ENCODE measurements at regions not wholly inside any gene's neighbourhood (a gene's known extent, or its start where the extent isn't known, plus 50 kb on each side); places are given as distances from the start of the nearest gene placed in this dataset.

GRCh38 chr7:69256634-69257081, 341.6 kb upstream of the AUTS2 start:
- no peak overlapping the region for H3K4me3 ChIP-seq
- no peaks in the 10 kb centered on the region for H3K4me1 ChIP-seq (ENCODE audit: control insufficient read depth in 1 of 2, low read depth in 2 of 2)
- H3K27me3 ChIP-seq (replicated peaks; ENCODE audit: insufficient read depth), result no peaks in the 10 kb centered on the region
- H3K27ac ChIP-seq, result no peak overlapping the region
- ATAC-seq (ENCODE audit: insufficient number of reproducible peaks, low FRiP score, low read depth) (no peak), DNase-seq (ENCODE audit: low spot score) (peak; percentile 8)
- no peak for TF ChIP-seq CTCF (IDR thresholded peaks at IDR 0.05)
- no peaks in the 10 kb centered on the region for H3K36me3 ChIP-seq
- H3K9me3 ChIP-seq, result no peaks in the 10 kb centered on the region

- TF ChIP-seq CTCF (IDR thresholded peaks at IDR 0.05), result no peak
- Histone ChIP-seq H3K27me3 (replicated peaks; ENCODE audit: insufficient read depth) (no peaks in the 10 kb centered on the region), H3K4me1 (ENCODE audit: control insufficient read depth in 1 of 2, low read depth in 2 of 2) (no peaks in the 10 kb centered on the region), H3K9me3 (no peaks in the 10 kb centered on the region), H3K36me3 (no peaks in the 10 kb centered on the region), H3K4me3 (no peak overlapping the region), H3K27ac (no peak overlapping the region)
- DNase-seq (ENCODE audit: low spot score), result no peak
- ATAC-seq (ENCODE audit: insufficient number of reproducible peaks, low FRiP score, low read depth), result no peak
These were observed 340.7 kb upstream of the AUTS2 start for GRCh38 chr7:69257592-69257991.

- no peaks in the 10 kb centered on the region for H3K4me1 ChIP-seq (ENCODE audit: control insufficient read depth in 1 of 2, low read depth in 2 of 2)
- no peaks in the 10 kb centered on the region for H3K27me3 ChIP-seq (replicated peaks; ENCODE audit: insufficient read depth)
- H3K9me3 ChIP-seq, result no peaks in the 10 kb centered on the region
- TF ChIP-seq CTCF (IDR thresholded peaks at IDR 0.05), result no peak
- H3K4me3 ChIP-seq, result no peak overlapping the region
- H3K36me3 ChIP-seq, result no peaks in the 10 kb centered on the region
- no peak for DNase-seq (ENCODE audit: low spot score)
- no peak for ATAC-seq (ENCODE audit: insufficient number of reproducible peaks, low FRiP score, low read depth)
- no peak overlapping the region for H3K27ac ChIP-seq
These were observed 338.8 kb upstream of the AUTS2 start for GRCh38 chr7:69259445-69259844.

GRCh38 chr7:69260023-69260422, 338.3 kb upstream of the AUTS2 start:
- Histone ChIP-seq H3K4me1 (ENCODE audit: control insufficient read depth in 1 of 2, low read depth in 2 of 2) (no peaks in the 10 kb centered on the region), H3K9me3 (no peaks in the 10 kb centered on the region), H3K27ac (no peak overlapping the region), H3K4me3 (no peak overlapping the region), H3K27me3 (replicated peaks; ENCODE audit: insufficient read depth) (no peaks in the 10 kb centered on the region), H3K36me3 (no peaks in the 10 kb centered on the region)
- ATAC-seq (ENCODE audit: insufficient number of reproducible peaks, low FRiP score, low read depth), result no peak
- TF ChIP-seq CTCF (IDR thresholded peaks at IDR 0.05), result no peak
- DNase-seq (ENCODE audit: low spot score), result no peak

GRCh38 chr7:69263550-69263949, 334.7 kb upstream of the AUTS2 start:
- H3K36me3 ChIP-seq, result no peaks in the 10 kb centered on the region
- no peaks in the 10 kb centered on the region for H3K27me3 ChIP-seq (replicated peaks; ENCODE audit: insufficient read depth)
- ATAC-seq (ENCODE audit: insufficient number of reproducible peaks, low FRiP score, low read depth) (no peak), DNase-seq (ENCODE audit: low spot score) (no peak)
- no peak overlapping the region for H3K4me3 ChIP-seq
- no peaks in the 10 kb centered on the region for H3K4me1 ChIP-seq (ENCODE audit: control insufficient read depth in 1 of 2, low read depth in 2 of 2)
- H3K27ac ChIP-seq, result no peak overlapping the region
- H3K9me3 ChIP-seq, result no peaks in the 10 kb centered on the region
- no peak for TF ChIP-seq CTCF (IDR thresholded peaks at IDR 0.05)
